ENCODE measurements at regions not wholly inside any gene's neighbourhood (a gene's known extent, or its start where the extent isn't known, plus 50 kb on each side); places are given as distances from the start of the nearest gene placed in this dataset.

DNA sequence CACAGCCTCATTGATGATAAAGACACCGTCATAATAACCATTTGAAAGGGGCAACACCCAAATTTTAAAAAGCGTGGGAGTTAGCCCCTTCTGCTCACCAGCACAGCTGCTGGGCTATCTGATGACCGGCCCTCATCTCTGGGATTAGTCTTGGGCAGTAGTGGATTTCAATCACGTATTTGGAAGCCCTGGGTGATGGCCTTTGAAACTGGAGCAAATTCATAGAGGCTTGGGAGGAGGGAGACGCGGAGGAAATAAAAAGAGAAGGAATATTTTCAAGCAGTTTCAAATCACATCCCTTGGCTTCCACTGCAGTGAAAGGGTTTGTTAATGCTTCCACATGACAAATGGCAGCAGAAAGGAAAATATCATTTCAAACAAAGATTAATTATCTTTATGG, 357.8 kb downstream of the ZNF516 start:
- ChIA-PET CTCF (no interaction called here), POLR2A (no interaction called here)
- Mint-ChIP-seq H3K27ac (no peak overlapping the region), H3K4me3 (no peak overlapping the region), H3K4me1 (ENCODE audit: low read depth) (peaks cover 5% of the 10 kb centered on the region), H3K9me3 (ENCODE audit: insufficient read depth) (no peaks in the 10 kb centered on the region), H3K27me3 (ENCODE audit: low read depth) (no peaks in the 10 kb centered on the region), H3K36me3 (ENCODE audit: low read depth) (no peaks in the 10 kb centered on the region)
- ATAC-seq (no peak), DNase-seq (no peak)

DNA sequence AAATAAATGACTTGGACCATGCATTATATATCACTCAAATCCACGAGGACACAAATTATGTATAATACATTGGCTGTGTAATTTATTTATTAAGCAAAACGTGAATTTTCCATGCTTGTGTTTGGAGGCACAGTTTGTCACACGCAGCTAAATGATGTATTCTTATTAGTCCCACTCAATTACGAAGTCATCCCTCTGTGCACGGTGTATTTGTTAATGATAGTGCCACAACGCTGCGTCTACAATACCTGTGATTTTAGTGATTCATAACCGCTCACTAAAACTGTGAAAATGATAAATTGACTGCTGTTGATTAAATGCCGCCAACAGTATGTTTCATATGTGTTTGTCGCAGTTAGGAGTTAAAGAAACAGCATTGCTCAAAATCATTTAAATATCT, 358.3 kb downstream of the ZNF516 start:
- no peak for ATAC-seq
- DNase-seq, result no peak
- H3K4me3 Mint-ChIP-seq, result no peak overlapping the region

DNA sequence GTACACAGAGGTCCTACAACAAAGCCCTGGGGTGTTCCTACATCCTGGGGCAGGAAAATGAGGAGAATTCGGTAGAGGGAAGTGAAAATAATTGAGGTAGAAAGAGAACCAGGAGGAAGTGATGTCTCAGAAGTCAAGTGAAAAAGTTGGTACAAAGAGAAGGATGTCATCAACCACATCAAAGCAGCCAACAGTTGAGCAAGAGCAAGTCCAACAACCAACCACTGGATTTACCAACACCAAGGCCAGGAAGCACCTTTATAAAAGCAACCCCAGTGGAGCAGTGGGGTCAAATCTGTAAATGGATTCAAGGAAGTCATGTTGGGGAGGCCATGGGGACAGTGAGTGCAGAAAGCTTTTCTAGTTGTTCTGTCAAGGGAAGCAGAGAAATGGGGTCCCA, 360.4 kb downstream of the ZNF516 start:
- no peak for ATAC-seq
- CTCF ChIA-PET, result no interaction called here
- Mint-ChIP-seq H3K4me1 (ENCODE audit: low read depth) (peaks cover 5% of the 10 kb centered on the region), H3K27ac (no peak overlapping the region), H3K27me3 (ENCODE audit: low read depth) (no peaks in the 10 kb centered on the region), H3K9me3 (ENCODE audit: insufficient read depth) (no peaks in the 10 kb centered on the region), H3K36me3 (ENCODE audit: low read depth) (no peaks in the 10 kb centered on the region), H3K4me3 (no peak overlapping the region)
- peak; percentile 28 for DNase-seq
- POLR2A ChIA-PET, result no interaction called here

More for the DNA sequence above, 358.3 kb downstream of the ZNF516 start:
- Mint-ChIP-seq H3K4me1 (ENCODE audit: low read depth) (peaks cover 5% of the 10 kb centered on the region), H3K27me3 (ENCODE audit: low read depth) (no peaks in the 10 kb centered on the region), H3K27ac (no peak overlapping the region), H3K36me3 (ENCODE audit: low read depth) (no peaks in the 10 kb centered on the region), H3K9me3 (ENCODE audit: insufficient read depth) (no peaks in the 10 kb centered on the region)
- ChIA-PET POLR2A (no interaction called here), CTCF (no interaction called here)

DNA sequence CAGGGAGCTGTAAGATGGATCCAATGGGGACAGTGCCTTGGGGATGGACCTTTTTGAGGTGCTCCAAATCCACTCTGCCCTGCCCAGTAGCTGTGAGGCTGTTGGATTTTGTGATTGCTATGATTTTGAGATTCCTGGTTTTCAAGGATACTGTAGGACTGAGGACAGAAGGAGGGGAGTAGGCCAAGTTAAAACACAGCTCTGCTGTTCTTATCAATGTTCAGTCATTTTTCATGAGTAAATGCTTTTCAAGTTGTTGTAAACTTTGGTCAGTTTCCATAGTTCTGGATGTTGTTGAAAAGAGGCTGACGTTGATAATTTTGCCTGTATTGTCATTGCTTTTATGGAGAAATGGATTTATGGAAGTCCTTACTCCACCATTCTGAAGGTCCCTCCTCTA, 361.2 kb downstream of the ZNF516 start:
- Mint-ChIP-seq H3K4me3 (no peak overlapping the region), H3K27ac (no peak overlapping the region), H3K36me3 (ENCODE audit: low read depth) (no peaks in the 10 kb centered on the region), H3K27me3 (ENCODE audit: low read depth) (no peaks in the 10 kb centered on the region), H3K9me3 (ENCODE audit: insufficient read depth) (no peaks in the 10 kb centered on the region), H3K4me1 (ENCODE audit: low read depth) (peaks cover 5% of the 10 kb centered on the region)
- DNase-seq, result no peak
- ChIA-PET POLR2A (no interaction called here), CTCF (no interaction called here)
- no peak for ATAC-seq

DNA sequence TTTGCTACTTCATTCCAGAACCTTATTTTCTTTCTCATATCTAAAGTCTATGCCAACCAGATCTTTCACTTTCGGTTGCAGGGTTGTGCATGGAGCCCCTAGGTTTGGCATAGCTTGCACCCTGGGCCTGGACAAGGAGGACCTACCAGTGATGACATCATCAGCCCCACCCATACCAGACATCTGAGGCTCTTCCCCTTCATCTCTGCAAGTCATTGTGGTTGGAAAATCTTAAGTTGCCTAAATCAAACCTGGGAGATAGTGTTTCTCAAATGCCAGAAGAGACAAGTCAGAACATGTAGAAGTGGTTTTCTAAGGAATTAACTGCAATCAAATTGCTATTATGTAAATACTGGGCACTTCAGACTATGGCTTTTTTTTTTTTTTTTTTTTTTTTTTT, 363.3 kb downstream of the ZNF516 start:
- ChIA-PET POLR2A (no interaction called here), CTCF (no interaction called here)
- Mint-ChIP-seq H3K9me3 (ENCODE audit: insufficient read depth) (no peaks in the 10 kb centered on the region), H3K27ac (no peak overlapping the region), H3K4me1 (ENCODE audit: low read depth) (peaks cover 5% of the 10 kb centered on the region), H3K36me3 (ENCODE audit: low read depth) (no peaks in the 10 kb centered on the region), H3K27me3 (ENCODE audit: low read depth) (no peaks in the 10 kb centered on the region), H3K4me3 (no peak overlapping the region)
- DNase-seq (no peak), ATAC-seq (no peak)

DNA sequence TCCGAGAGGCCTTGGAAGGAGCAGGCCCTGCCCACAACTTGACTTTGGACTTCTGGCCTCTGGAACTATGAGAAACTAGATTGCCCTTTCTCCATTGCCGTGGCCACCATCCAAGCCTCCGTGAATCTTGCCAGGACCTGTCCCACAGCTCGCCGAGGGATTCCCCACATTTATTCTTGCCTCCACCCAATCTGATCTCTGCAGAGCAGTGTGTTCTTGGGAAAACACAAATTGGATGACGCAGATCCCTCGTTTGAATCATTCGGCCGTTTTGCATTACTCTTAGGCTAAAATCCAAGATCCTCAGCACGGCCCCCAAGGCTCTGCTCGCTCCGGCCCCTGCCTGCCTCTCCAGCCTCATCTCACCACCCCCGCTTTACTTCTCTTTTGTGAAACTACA, 364.2 kb downstream of the ZNF516 start:
- DNase-seq (no peak), ATAC-seq (no peak)
- H3K27ac Mint-ChIP-seq, result no peak overlapping the region
- no peaks in the 10 kb centered on the region for H3K27me3 Mint-ChIP-seq (ENCODE audit: low read depth)
- no peak overlapping the region for H3K4me3 Mint-ChIP-seq
- H3K9me3 Mint-ChIP-seq (ENCODE audit: insufficient read depth), result no peaks in the 10 kb centered on the region
- H3K4me1 Mint-ChIP-seq (ENCODE audit: low read depth), result peaks cover 5% of the 10 kb centered on the region
- POLR2A ChIA-PET, result no interaction called here
- no peaks in the 10 kb centered on the region for H3K36me3 Mint-ChIP-seq (ENCODE audit: low read depth)
- CTCF ChIA-PET, result no interaction called here

DNA sequence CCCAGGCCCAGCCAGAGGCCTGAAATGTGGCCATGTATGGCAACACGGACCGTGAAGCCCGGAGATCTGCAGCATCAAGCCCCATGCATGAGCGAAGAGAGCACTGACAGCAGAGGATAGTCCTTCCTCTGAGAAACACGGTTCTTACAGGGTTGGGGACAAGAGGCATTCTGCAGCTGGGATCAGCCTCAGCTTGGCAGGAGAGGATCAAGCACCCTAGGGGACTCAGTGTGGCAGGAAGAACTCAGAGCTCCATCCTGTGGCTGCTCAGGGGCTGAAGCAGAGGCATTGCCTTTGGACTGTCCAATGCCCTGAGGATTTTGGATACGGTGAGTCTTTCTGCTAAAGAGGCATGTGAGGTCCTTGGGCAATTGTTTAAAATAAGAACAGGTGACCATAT, 368.7 kb downstream of the ZNF516 start:
- ATAC-seq (no peak), DNase-seq (no peak)
- H3K27ac Mint-ChIP-seq, result no peak overlapping the region
- H3K4me1 Mint-ChIP-seq (ENCODE audit: low read depth), result no peaks in the 10 kb centered on the region
- no peaks in the 10 kb centered on the region for H3K9me3 Mint-ChIP-seq (ENCODE audit: insufficient read depth)
- no peak overlapping the region for H3K4me3 Mint-ChIP-seq
- POLR2A ChIA-PET, result no interaction called here
- no peaks in the 10 kb centered on the region for H3K27me3 Mint-ChIP-seq (ENCODE audit: low read depth)
- no peaks in the 10 kb centered on the region for H3K36me3 Mint-ChIP-seq (ENCODE audit: low read depth)
- CTCF ChIA-PET, result no interaction called here

DNA sequence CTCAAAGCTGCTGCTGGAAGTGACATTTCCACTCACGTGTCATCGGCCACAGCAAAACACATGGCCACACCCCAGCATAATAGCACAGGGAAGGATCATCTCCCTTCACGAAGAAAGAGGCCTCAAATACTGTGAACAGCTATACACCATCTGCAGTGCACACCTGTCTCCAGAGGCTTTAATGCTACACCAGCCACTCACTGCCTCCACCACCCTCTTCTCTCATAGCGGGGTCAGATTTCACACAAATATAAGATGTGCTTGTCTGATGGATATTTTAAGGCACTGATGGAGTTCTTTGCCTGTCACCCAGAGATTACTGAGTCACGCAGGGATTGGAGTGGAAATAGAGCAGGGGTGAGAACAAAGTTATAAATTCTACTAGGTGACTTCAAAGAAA, 374.0 kb downstream of the ZNF516 start:
- Mint-ChIP-seq H3K4me1 (ENCODE audit: low read depth) (no peaks in the 10 kb centered on the region), H3K36me3 (ENCODE audit: low read depth) (no peaks in the 10 kb centered on the region), H3K27me3 (ENCODE audit: low read depth) (no peaks in the 10 kb centered on the region), H3K27ac (no peak overlapping the region), H3K9me3 (ENCODE audit: insufficient read depth) (no peaks in the 10 kb centered on the region), H3K4me3 (no peak overlapping the region)
- ATAC-seq (no peak), DNase-seq (no peak)
- POLR2A ChIA-PET, result no interaction called here
- CTCF ChIA-PET, result no interaction called here

DNA sequence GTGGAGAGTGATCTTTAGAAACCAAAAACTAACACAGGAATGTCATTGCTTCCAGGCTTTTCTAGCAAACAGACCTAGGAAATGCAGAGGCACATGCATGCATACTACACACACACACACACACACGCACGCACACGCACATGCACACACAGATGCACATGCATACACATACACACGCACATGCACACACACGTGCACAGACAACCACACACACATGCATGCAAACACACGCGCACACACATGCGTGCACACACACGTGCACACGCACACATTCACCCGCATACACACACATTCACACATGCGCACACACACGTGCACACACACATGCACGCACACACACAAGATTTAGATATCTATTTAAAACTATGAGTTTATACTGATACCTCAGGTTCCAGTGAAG, 379.5 kb downstream of the ZNF516 start:
- ATAC-seq, result no peak
- POLR2A ChIA-PET, result no interaction called here
- no peak overlapping the region for H3K4me3 Mint-ChIP-seq
- no peaks in the 10 kb centered on the region for H3K36me3 Mint-ChIP-seq (ENCODE audit: low read depth)
- no peaks in the 10 kb centered on the region for H3K27me3 Mint-ChIP-seq (ENCODE audit: low read depth)
- no peaks in the 10 kb centered on the region for H3K9me3 Mint-ChIP-seq (ENCODE audit: insufficient read depth)
- H3K4me1 Mint-ChIP-seq (ENCODE audit: low read depth), result no peaks in the 10 kb centered on the region
- H3K27ac Mint-ChIP-seq, result no peak overlapping the region
- DNase-seq, result no peak
- CTCF ChIA-PET, result no interaction called here

DNA sequence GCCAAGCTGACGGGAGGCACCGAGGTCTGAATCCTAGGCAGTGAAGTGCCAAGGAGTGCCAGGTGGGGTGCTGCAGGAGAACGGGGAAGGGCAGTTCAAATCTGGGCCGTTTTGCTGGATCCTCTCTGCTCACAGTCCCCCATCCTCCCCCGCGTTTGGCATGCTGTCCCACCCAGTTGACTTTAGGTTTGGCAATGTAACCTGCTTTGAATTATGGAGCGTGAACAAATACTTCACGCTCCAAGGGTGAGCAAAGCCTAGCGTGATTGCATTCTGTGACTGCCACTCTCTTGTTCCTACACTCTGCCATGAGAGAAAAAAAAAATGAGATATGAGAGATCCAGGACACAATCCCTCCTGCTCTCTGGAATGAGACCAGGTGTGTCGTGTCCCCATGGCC, 381.9 kb downstream of the ZNF516 start:
- no peaks in the 10 kb centered on the region for H3K4me1 Mint-ChIP-seq (ENCODE audit: low read depth)
- ChIA-PET POLR2A (no interaction called here), CTCF (no interaction called here)
- DNase-seq (no peak), ATAC-seq (no peak)
- H3K27me3 Mint-ChIP-seq (ENCODE audit: low read depth), result no peaks in the 10 kb centered on the region
- no peak overlapping the region for H3K27ac Mint-ChIP-seq
- no peaks in the 10 kb centered on the region for H3K9me3 Mint-ChIP-seq (ENCODE audit: insufficient read depth)
- H3K4me3 Mint-ChIP-seq, result no peak overlapping the region
- no peaks in the 10 kb centered on the region for H3K36me3 Mint-ChIP-seq (ENCODE audit: low read depth)

DNA sequence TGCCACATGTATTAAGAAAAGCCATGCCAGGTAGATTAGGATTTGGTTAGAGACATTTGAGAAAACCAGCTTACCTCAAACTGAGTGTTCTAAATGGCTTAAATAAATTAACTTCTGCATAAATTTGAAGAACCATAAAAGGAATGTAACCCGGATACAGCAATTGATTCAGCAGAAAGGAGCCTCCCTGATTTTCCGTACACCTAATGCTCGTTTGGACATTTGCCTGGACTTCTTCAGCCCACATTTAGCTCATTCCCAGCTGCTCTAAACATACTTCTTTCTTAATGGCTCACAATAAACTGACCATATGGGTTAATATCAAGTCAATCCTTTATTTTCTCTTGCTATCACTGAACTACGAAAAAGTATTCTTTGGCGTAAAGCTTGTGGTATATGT, 392.4 kb downstream of the ZNF516 start:
- POLR2A ChIA-PET, result no interaction called here
- H3K27me3 Mint-ChIP-seq (ENCODE audit: low read depth), result no peaks in the 10 kb centered on the region
- peaks cover 7% of the 10 kb centered on the region for H3K9me3 Mint-ChIP-seq (ENCODE audit: insufficient read depth)
- DNase-seq (no peak), ATAC-seq (no peak)
- H3K4me3 Mint-ChIP-seq, result no peak overlapping the region
- CTCF ChIA-PET, result no interaction called here
- no peak overlapping the region for H3K27ac Mint-ChIP-seq
- H3K36me3 Mint-ChIP-seq (ENCODE audit: low read depth), result no peaks in the 10 kb centered on the region
- H3K4me1 Mint-ChIP-seq (ENCODE audit: low read depth), result no peaks in the 10 kb centered on the region

DNA sequence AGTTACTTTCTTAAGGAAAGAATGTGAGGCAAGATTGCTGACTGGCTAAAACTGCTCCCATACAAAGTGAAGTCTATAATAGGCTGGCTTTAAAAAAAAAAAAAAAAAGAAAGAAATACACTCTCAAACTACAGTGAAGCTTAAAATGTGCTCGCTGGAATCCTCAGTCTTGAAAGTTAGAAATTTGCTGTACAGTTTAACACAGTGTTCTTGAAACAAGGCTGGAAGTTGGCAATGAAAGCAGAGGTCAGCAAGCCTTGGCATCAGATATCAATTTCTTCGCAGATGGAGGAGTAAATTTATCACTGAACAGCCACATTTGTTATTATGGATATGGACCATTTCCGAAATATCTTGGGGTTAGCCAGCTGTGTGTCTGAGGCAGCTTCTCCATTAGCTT, 392.9 kb downstream of the ZNF516 start:
- no peak overlapping the region for H3K4me3 Mint-ChIP-seq
- peaks cover 7% of the 10 kb centered on the region for H3K9me3 Mint-ChIP-seq (ENCODE audit: insufficient read depth)
- DNase-seq, result no peak
- no peak for ATAC-seq
- H3K27me3 Mint-ChIP-seq (ENCODE audit: low read depth), result no peaks in the 10 kb centered on the region
- H3K36me3 Mint-ChIP-seq (ENCODE audit: low read depth), result no peaks in the 10 kb centered on the region
- H3K4me1 Mint-ChIP-seq (ENCODE audit: low read depth), result no peaks in the 10 kb centered on the region
- POLR2A ChIA-PET, result no interaction called here
- no peak overlapping the region for H3K27ac Mint-ChIP-seq
- CTCF ChIA-PET, result no interaction called here

DNA sequence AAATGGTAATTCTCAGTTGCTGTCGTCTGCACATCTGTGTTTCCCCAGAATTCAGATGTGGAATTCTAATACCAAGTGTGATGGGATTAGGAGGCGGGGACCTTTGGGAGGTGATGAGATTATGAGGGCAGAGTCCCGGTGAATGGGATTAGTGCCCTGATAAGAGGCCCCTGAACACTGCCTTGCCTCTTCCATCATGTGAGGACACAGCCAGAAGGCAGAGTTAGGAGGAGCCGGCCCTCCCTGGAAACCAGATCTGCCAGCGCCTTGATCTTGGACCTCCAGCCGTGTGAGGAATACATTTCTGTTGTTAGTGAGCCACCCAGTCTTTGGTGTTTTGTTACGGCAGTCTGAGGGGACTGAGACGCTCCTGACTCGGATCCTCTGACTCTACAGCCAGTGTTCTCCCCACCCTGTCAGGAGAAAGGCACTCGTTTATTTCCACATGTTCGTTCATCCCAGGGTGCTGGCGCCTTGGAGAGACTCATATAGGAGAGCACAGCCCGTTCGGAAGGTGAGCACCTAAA, 395.0 kb downstream of the ZNF516 start:
- Mint-ChIP-seq H3K36me3 (ENCODE audit: low read depth) (no peaks in the 10 kb centered on the region), H3K27me3 (ENCODE audit: low read depth) (no peaks in the 10 kb centered on the region), H3K9me3 (ENCODE audit: insufficient read depth) (peaks cover 7% of the 10 kb centered on the region), H3K27ac (no peak overlapping the region), H3K4me1 (ENCODE audit: low read depth) (no peaks in the 10 kb centered on the region), H3K4me3 (no peak overlapping the region)
- ATAC-seq (no peak), DNase-seq (no peak)
- ChIA-PET CTCF (no interaction called here), POLR2A (no interaction called here)
